ENCODE measurements at regions not wholly inside any gene's neighbourhood (a gene's known extent, or its start where the extent isn't known, plus 50 kb on each side); places are given as distances from the start of the nearest gene placed in this dataset.

DNA sequence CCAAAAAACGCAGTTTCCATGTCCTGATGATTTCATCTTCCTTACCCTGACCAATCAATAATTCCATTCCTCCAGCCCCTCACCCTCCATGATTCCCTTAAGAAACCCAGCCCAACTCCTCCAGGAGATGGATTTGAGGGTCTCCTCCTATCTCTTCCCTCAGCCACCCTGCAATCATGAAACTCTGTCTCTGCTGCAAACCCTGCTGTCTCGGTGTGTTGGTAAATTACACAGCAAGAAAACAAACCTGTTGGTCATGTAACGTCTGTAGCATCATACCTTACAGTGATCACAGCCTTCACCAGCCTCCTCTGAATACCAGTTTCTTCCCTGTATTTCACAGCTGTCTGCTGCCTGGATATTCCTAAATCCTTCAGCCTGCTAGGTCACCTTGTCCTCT lies 300.7 kb upstream of the NEBL start:
- Histone ChIP-seq H3K27ac (ENCODE audit: low read depth, low read length) (no peak overlapping the region), H3K4me3 (ENCODE audit: low read length) (no peak overlapping the region), H3K9ac (ENCODE audit: low read depth, low read length) (no peak overlapping the region), H3K9me3 (ENCODE audit: insufficient read depth, low read depth, low read length) (peaks cover 8% of the 10 kb centered on the region; the same call in 1 of the 2 replicates), H3K4me1 (ENCODE audit: insufficient read depth, low read length) (no peaks in the 10 kb centered on the region), H3K27me3 (ENCODE audit: insufficient read depth, low read length) (no peaks in the 10 kb centered on the region), H3K36me3 (ENCODE audit: insufficient read depth, low read length) (no peaks in the 10 kb centered on the region; the same call in 1 of the 2 replicates)
- WGBS = 91% methylated on average over 3 of the region's 3 CpGs

DNA sequence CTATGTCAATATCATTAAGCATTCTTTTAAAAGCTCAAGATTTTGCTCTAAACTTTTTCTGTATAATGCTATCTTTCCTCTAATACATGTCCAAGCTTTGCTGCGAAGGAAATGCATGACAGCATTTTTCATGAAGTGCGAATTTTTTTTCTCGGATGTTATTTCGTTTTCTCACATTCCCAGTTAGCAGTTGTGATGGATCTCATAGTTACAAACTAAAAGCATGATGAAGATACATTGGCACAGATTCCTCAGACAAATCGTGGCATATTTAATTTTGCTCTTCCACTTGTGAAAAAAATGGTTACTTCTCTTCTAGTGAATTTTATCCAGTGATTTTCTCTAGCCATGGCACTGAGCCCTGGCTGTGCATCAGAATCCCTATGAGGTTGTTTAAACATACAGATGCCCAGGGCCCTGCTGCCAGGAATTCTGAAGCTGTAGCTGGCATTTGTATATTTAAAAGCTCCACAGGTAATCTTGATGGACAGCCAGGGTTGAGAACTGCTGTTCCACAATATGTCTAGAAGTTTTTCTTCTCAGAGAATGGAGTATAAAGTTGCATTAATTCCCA lies 299.8 kb upstream of the NEBL start:
- 95% methylated on average over 5 of the region's 5 CpGs for WGBS
- Histone ChIP-seq H3K4me3 (ENCODE audit: low read length) (no peak overlapping the region), H3K36me3 (ENCODE audit: insufficient read depth, low read length) (no peaks in the 10 kb centered on the region; the same call in 1 of the 2 replicates), H3K27ac (ENCODE audit: low read depth, low read length) (no peak overlapping the region), H3K9me3 (ENCODE audit: insufficient read depth, low read depth, low read length) (peaks cover 8% of the 10 kb centered on the region; the same call in 1 of the 2 replicates), H3K4me1 (ENCODE audit: insufficient read depth, low read length) (no peaks in the 10 kb centered on the region), H3K27me3 (ENCODE audit: insufficient read depth, low read length) (no peaks in the 10 kb centered on the region), H3K9ac (ENCODE audit: low read depth, low read length) (no peak overlapping the region)

DNA sequence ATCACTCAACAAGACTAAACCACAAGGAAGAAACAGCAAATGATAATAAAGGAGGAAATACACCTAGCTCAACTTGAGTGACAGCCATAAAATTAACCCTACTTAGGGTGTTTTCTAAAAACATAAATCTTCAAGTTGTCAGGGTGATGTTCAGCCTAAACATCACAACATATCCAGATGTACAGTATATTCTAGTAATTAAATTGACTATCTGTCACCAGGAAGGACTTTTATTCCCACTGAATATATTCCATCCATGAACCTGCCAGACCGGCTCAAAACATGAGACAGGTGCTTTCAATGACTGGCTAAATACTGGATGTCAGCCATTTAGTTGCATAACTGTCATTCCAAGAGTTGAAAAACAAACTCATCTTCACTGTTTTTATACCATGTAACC lies 298.1 kb upstream of the NEBL start:
- H3K4me3 ChIP-seq (ENCODE audit: low read length) = no peak overlapping the region
- H3K9me3 ChIP-seq (ENCODE audit: insufficient read depth, low read depth, low read length) = peaks cover 8% of the 10 kb centered on the region; the same call in 1 of the 2 replicates
- H3K36me3 ChIP-seq (ENCODE audit: insufficient read depth, low read length) = no peaks in the 10 kb centered on the region; the same call in 1 of the 2 replicates
- H3K27ac ChIP-seq (ENCODE audit: low read depth, low read length) = no peak overlapping the region
- no peak overlapping the region for H3K9ac ChIP-seq (ENCODE audit: low read depth, low read length)
- WGBS = 96% methylated on average over 1 of the region's 1 CpG
- no peaks in the 10 kb centered on the region for H3K4me1 ChIP-seq (ENCODE audit: insufficient read depth, low read length)
- H3K27me3 ChIP-seq (ENCODE audit: insufficient read depth, low read length) = no peaks in the 10 kb centered on the region

DNA sequence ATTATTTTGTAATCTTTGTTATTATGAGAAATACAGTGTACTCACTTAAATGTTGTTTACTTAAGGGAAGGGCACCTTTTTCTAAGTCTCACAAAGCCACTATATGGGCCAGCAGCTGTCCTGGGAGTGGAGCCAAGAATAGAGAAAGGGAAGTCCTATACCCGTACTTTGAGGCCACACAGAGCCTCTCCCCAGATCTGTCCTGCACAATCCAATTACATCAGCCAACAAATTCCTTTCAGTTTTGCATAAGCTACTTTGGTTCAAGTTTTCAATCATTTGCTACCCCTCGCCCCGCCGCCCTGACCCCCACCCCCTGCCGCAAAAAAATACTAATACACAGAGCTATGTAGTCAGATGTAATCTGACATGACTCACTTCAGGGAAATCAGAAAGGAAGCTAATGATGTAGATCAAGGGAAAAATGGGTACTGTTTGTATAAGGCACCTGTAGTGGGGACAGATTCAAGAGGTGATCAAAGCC lies 297.4 kb upstream of the NEBL start:
- Histone ChIP-seq H3K27ac (ENCODE audit: low read depth, low read length) (no peak overlapping the region), H3K9ac (ENCODE audit: low read depth, low read length) (no peak overlapping the region), H3K9me3 (ENCODE audit: insufficient read depth, low read depth, low read length) (peaks cover 8% of the 10 kb centered on the region; the same call in 1 of the 2 replicates), H3K27me3 (ENCODE audit: insufficient read depth, low read length) (no peaks in the 10 kb centered on the region), H3K4me3 (ENCODE audit: low read length) (no peak overlapping the region), H3K36me3 (ENCODE audit: insufficient read depth, low read length) (no peaks in the 10 kb centered on the region; the same call in 1 of the 2 replicates), H3K4me1 (ENCODE audit: insufficient read depth, low read length) (no peaks in the 10 kb centered on the region)
- 96% methylated on average over 4 of the region's 5 CpGs for WGBS

DNA sequence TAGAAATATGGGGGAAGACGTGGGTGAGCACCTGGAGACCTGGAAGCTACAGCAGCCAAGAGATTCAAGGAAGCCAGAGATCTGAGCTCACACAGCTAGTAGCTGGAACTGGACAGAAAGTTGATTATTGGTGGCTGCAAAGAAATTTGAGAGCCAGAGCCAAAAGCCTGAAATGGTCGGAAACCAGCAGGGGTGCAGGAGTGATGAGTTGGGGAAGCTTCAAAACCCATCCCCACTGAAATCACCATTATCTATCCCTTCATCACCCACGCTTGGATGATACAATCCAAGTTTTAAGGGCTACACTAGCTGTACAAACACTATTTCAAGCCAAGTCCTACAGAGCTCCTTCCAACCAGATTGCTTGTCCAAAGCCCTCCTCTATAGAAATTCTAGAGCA lies 296.1 kb upstream of the NEBL start:
- Histone ChIP-seq H3K4me1 (ENCODE audit: insufficient read depth, low read length) (no peaks in the 10 kb centered on the region), H3K9me3 (ENCODE audit: insufficient read depth, low read depth, low read length) (peaks cover 3% of the 10 kb centered on the region; the same call in 1 of the 2 replicates), H3K27me3 (ENCODE audit: insufficient read depth, low read length) (no peaks in the 10 kb centered on the region), H3K27ac (ENCODE audit: low read depth, low read length) (no peak overlapping the region), H3K9ac (ENCODE audit: low read depth, low read length) (no peak overlapping the region), H3K4me3 (ENCODE audit: low read length) (no peak overlapping the region), H3K36me3 (ENCODE audit: insufficient read depth, low read length) (no peaks in the 10 kb centered on the region; the same call in 1 of the 2 replicates)
- 81% methylated on average over 3 of the region's 3 CpGs for WGBS

DNA sequence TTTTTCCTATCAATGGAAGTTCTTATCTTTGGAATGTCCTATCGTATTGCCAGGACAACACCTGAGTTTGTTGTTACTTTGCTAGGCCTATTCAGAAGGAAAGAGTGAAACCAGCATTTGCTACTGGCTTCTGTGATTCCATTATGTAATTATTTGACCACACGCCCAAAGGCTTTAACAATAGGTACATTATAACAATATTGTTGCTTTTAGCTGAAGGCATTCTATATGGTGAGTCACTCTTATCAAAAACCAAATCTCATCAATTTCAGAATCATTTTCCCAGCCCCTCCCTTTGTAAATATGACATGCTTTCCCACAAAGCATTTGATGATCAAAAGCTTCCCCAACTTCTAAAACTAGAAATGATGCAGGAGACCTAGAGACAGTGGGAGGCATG lies 294.4 kb upstream of the NEBL start:
- H3K9me3 ChIP-seq (ENCODE audit: insufficient read depth, low read depth, low read length) = no peaks in the 10 kb centered on the region; the same call in 1 of the 2 replicates
- no peaks in the 10 kb centered on the region for H3K27me3 ChIP-seq (ENCODE audit: insufficient read depth, low read length)
- 99% methylated on average over 2 of the region's 2 CpGs for WGBS
- no peak overlapping the region for H3K9ac ChIP-seq (ENCODE audit: low read depth, low read length)
- H3K36me3 ChIP-seq (ENCODE audit: insufficient read depth, low read length) = no peaks in the 10 kb centered on the region
- H3K4me1 ChIP-seq (ENCODE audit: insufficient read depth, low read length) = no peaks in the 10 kb centered on the region
- H3K4me3 ChIP-seq (ENCODE audit: low read length) = no peak overlapping the region
- no peak overlapping the region for H3K27ac ChIP-seq (ENCODE audit: low read depth, low read length)

DNA sequence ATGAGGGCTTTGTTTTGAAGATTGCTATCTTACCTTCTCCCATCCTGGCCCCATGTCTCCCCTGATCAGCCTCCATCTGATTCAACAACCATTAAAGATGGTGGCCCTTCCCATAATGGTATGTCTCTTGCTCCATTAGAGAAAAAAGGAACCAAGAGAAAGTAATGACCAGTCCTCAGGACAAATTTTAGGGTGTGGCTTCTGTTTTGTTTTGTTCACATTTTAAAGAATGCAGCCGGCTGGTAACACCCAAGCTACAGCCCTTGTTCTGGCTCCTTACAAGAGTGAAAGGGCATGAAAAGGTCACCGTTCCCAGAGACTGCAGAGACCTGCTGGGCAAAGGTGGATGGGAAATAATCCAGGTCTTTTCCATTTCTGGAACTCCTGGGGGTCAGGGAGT lies 287.9 kb upstream of the NEBL start:
- H3K27ac ChIP-seq (ENCODE audit: low read depth, low read length) = no peak overlapping the region
- no peaks in the 10 kb centered on the region for H3K27me3 ChIP-seq (ENCODE audit: insufficient read depth, low read length)
- WGBS = 84% methylated on average over 2 of the region's 2 CpGs
- no peak overlapping the region for H3K9ac ChIP-seq (ENCODE audit: low read depth, low read length)
- H3K4me1 ChIP-seq (ENCODE audit: insufficient read depth, low read length) = peaks cover 4% of the 10 kb centered on the region; the same call in 1 of the 2 replicates
- H3K36me3 ChIP-seq (ENCODE audit: insufficient read depth, low read length) = no peaks in the 10 kb centered on the region
- no peaks in the 10 kb centered on the region; the same call in 1 of the 2 replicates for H3K9me3 ChIP-seq (ENCODE audit: insufficient read depth, low read depth, low read length)
- no peak overlapping the region for H3K4me3 ChIP-seq (ENCODE audit: low read length)

DNA sequence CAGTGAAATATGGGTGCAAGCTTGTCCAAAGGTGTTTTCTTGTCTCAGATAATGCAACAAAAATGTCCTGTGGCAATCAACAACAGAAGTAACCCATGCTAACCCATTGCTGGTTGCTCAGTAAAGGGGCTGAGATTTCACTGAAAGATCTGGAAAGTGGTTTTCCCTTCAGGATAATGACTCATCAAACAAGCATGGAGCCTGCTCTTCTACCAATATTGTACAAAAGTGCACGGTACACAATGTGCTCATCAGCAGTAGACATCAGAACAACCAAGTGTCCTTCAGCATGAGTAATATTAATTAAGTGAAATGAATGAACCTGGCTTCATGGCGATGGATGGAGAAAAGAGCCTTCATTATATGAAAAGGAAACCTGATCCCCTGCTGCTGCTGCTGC lies 287.1 kb upstream of the NEBL start:
- H3K9ac ChIP-seq (ENCODE audit: low read depth, low read length) = no peak overlapping the region
- H3K9me3 ChIP-seq (ENCODE audit: insufficient read depth, low read depth, low read length) = no peaks in the 10 kb centered on the region; the same call in 1 of the 2 replicates
- H3K4me1 ChIP-seq (ENCODE audit: insufficient read depth, low read length) = peaks cover 4% of the 10 kb centered on the region; the same call in 1 of the 2 replicates
- no peak overlapping the region for H3K27ac ChIP-seq (ENCODE audit: low read depth, low read length)
- H3K36me3 ChIP-seq (ENCODE audit: insufficient read depth, low read length) = no peaks in the 10 kb centered on the region
- no peaks in the 10 kb centered on the region for H3K27me3 ChIP-seq (ENCODE audit: insufficient read depth, low read length)
- WGBS = 90% methylated on average over 2 of the region's 2 CpGs
- no peak overlapping the region for H3K4me3 ChIP-seq (ENCODE audit: low read length)

DNA sequence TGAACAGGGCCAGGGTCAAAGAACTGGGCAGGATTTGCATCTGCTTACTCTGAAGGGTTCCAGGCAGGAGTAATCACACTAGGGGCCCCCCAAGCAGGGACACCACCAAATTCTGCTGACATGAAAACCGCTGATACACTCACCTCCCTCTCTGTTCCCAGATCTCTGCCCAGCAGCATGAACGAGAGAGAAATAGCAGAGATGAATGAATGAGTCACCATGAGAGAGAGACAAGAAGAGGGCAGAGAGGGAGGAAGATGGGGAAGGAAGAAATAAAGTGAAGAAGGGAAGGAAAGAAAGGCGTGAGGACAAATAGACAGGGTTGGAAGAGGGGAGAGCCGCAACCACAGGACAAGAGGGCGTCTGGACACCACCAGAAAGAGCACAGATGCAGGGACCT lies 285.9 kb upstream of the NEBL start:
- H3K9me3 ChIP-seq (ENCODE audit: insufficient read depth, low read depth, low read length) = no peaks in the 10 kb centered on the region
- 90% methylated on average over 5 of the region's 5 CpGs for WGBS

DNA sequence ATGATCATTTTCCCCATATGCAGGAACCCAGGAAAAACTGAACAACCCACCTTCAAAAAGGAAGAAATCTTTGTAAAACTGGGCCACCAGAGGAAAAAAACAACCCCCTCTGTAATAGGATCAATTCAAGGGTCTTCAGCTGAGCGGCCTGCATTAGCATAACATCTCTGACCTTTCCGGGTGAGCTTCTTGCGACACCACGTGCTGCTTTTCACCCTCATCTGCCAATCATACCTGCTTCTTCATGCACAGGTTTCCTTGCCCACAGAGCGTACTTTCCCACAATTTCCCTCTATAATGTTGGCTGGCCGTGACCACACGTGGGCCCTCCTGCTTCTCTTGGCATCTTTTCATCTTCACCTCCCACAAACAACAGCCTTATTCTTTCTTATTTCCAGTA lies 284.3 kb upstream of the NEBL start:
- Histone ChIP-seq H3K4me3 (ENCODE audit: low read length) (no peak overlapping the region), H3K9ac (ENCODE audit: low read depth, low read length) (no peak overlapping the region), H3K4me1 (ENCODE audit: insufficient read depth, low read length) (peaks cover 4% of the 10 kb centered on the region; the same call in 1 of the 2 replicates), H3K27me3 (ENCODE audit: insufficient read depth, low read length) (peaks cover 2% of the 10 kb centered on the region), H3K36me3 (ENCODE audit: insufficient read depth, low read length) (no peaks in the 10 kb centered on the region), H3K27ac (ENCODE audit: low read depth, low read length) (no peak overlapping the region), H3K9me3 (ENCODE audit: insufficient read depth, low read depth, low read length) (no peaks in the 10 kb centered on the region)
- 72% methylated on average over 7 of the region's 7 CpGs for WGBS

More for the DNA sequence above, 285.9 kb upstream of the NEBL start:
- Histone ChIP-seq H3K36me3 (ENCODE audit: insufficient read depth, low read length) (no peaks in the 10 kb centered on the region), H3K27ac (ENCODE audit: low read depth, low read length) (no peak overlapping the region), H3K9ac (ENCODE audit: low read depth, low read length) (no peak overlapping the region), H3K27me3 (ENCODE audit: insufficient read depth, low read length) (no peaks in the 10 kb centered on the region), H3K4me3 (ENCODE audit: low read length) (no peak overlapping the region), H3K4me1 (ENCODE audit: insufficient read depth, low read length) (peaks cover 4% of the 10 kb centered on the region; the same call in 1 of the 2 replicates)

DNA sequence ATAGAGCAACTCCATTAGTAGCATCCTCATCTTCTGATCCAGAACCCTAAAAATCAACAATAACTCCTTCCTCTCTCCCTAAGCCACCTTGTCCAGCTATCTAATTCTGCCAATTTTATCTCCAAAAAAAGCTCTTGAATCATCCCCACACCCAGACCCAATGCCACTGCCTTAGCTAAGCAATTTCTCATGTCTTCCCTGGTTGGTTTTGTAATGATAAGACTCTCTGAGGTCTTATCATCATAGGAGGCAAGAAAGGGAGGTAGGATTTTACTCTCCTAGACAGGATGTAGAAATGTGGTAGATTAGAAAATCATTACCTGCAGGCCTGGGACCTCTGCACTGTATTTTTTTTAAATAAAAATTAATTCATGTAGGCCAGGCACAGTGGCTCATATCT lies 283.5 kb upstream of the NEBL start:
- H3K9ac ChIP-seq (ENCODE audit: low read depth, low read length) = no peak overlapping the region
- peaks cover 10% of the 10 kb centered on the region for H3K27me3 ChIP-seq (ENCODE audit: insufficient read depth, low read length)
- H3K4me1 ChIP-seq (ENCODE audit: insufficient read depth, low read length) = peaks cover 7% of the 10 kb centered on the region
- no peaks in the 10 kb centered on the region for H3K9me3 ChIP-seq (ENCODE audit: insufficient read depth, low read depth, low read length)
- no peak overlapping the region for H3K4me3 ChIP-seq (ENCODE audit: low read length)
- no peaks in the 10 kb centered on the region for H3K36me3 ChIP-seq (ENCODE audit: insufficient read depth, low read length)
- H3K27ac ChIP-seq (ENCODE audit: low read depth, low read length) = no peak overlapping the region

Data from HUES64 (cell line).